IMR-90 (cell line): ENCODE measurements at regions not wholly inside any gene's neighbourhood (a gene's known extent, or its start where the extent isn't known, plus 50 kb on each side); places are given as distances from the start of the nearest gene placed in this dataset.

ENCODE experiments used
- ATAC-seq: fragments of 200-7000 bp; cut with Tn5 transposase; 2 replicates; pipeline ENCODE4 v1.9.1; 2020; ENCODE audit warnings: low read depth, mild to moderate bottlenecking, moderate library complexity
- BruUV-seq: library from RNA; stranded (reverse); fragments of 400-500 nt; replicated peaks from 2 replicates; lab custom pipeline; 2021; lab: Mats Ljungman, UMichigan
- CTCF ChIA-PET: fragments of 300-600 bp; formaldehyde crosslinking; extraction: SDS; loops from one replicate; lab custom pipeline; 2021; ENCODE audit warnings: antibody characterized with exemption; lab: Yijun Ruan, JAX
- POLR2A ChIA-PET: fragments of 300-600 bp; sonication (Branson Sonifier 250); formaldehyde crosslinking; loops from one replicate; lab custom pipeline; 2022; ENCODE audit warnings: antibody characterized with exemption; ENCODE audit not compliant: unreplicated experiment; lab: Charles Lee
- DNase-seq: peaks from one replicate; pipeline ENCODE4 v3.0.0; 2013
- H2AFZ ChIP-seq: replicated peaks from 2 replicates; pipeline ENCODE3; 2013; ENCODE audit warnings: low read length, mild to moderate bottlenecking; ENCODE audit not compliant: poor library complexity
- H2AK5ac ChIP-seq: 2 replicates; pipeline ENCODE4 v1.6.1; 2013; ENCODE audit warnings: low read depth, low read length, inconsistent platforms
- H2AK9ac ChIP-seq: replicated peaks from 2 replicates; pipeline ENCODE3; 2013; ENCODE audit warnings: mild to moderate bottlenecking, low read depth, low read length, moderate library complexity; ENCODE audit not compliant: poor library complexity
- H2BK120ac ChIP-seq: 2 replicates; pipeline ENCODE4 v1.6.1; 2013; ENCODE audit warnings: low read depth, low read length, inconsistent platforms
- H2BK15ac ChIP-seq: 3 replicates; pipeline ENCODE4 v1.6.1; 2013; ENCODE audit warnings: low read depth, low read length, inconsistent platforms
- H2BK20ac ChIP-seq: 2 replicates; pipeline ENCODE4 v1.6.1; 2013; ENCODE audit warnings: low read depth, mild to moderate bottlenecking, inconsistent platforms, low read length, moderate library complexity
- H2BK5ac ChIP-seq: 2 replicates; pipeline ENCODE4 v1.6.1; 2013; ENCODE audit warnings: mild to moderate bottlenecking, low read depth, low read length, inconsistent platforms; ENCODE audit not compliant: poor library complexity, severe bottlenecking
- H3K14ac ChIP-seq: replicated peaks from 2 replicates; pipeline ENCODE4 v1.6.1; 2013; ENCODE audit warnings: low read depth, low read length, inconsistent platforms
- H3K18ac ChIP-seq: 2 replicates; pipeline ENCODE4 v1.6.1; 2013; ENCODE audit warnings: low read depth, low read length, control low read depth
- H3K23ac ChIP-seq: 2 replicates; pipeline ENCODE4 v1.6.1; 2013; ENCODE audit warnings: low read depth, low read length, inconsistent platforms
- H3K27ac ChIP-seq: 2 replicates; pipeline ENCODE4 v1.5.1; 2013; ENCODE audit warnings: mild to moderate bottlenecking, control low read depth, low read length; ENCODE audit not compliant: insufficient read depth
- H3K27me3 ChIP-seq: 2 replicates; pipeline ENCODE4 v1.6.1; 2013; ENCODE audit warnings: low read length; ENCODE audit not compliant: control insufficient read depth, insufficient read depth
- H3K36me3 ChIP-seq: 2 replicates; pipeline ENCODE4 v1.6.1; 2013; ENCODE audit warnings: low read length, mixed read lengths; ENCODE audit not compliant: control insufficient read depth, insufficient read depth
- H3K4ac ChIP-seq: 2 replicates; pipeline ENCODE4 v1.6.1; 2013; ENCODE audit warnings: low read depth, low read length, inconsistent platforms
- H3K4me1 ChIP-seq: 2 replicates; pipeline ENCODE4 v1.6.1; 2013; ENCODE audit warnings: low read length, mixed read lengths; ENCODE audit not compliant: control insufficient read depth, insufficient read depth
- H3K4me2 ChIP-seq: 2 replicates; pipeline ENCODE4 v1.6.1; 2013; ENCODE audit warnings: low read depth, mild to moderate bottlenecking, control low read depth, low read length, moderate library complexity
- H3K4me3 ChIP-seq: 2 replicates; pipeline ENCODE4 v1.5.1; 2013; ENCODE audit warnings: low read depth, mild to moderate bottlenecking, control low read depth, low read length, moderate library complexity; ENCODE audit not compliant: insufficient read depth
- H3K56ac ChIP-seq: 2 replicates; pipeline ENCODE4 v1.6.1; 2013; ENCODE audit warnings: low read length, inconsistent platforms; ENCODE audit not compliant: insufficient read depth; ENCODE audit errors: extremely low read depth
- H3K79me1 ChIP-seq, 2 experiments: 2 replicates each; pipeline ENCODE4 v1.6.1; 2013; ENCODE audit warnings: low read length in 2 of 2, inconsistent platforms in 1 of 2, low read depth in 1 of 2
- H3K9ac ChIP-seq: 2 replicates; pipeline ENCODE4 v1.6.1; 2013; ENCODE audit warnings: low read depth, low read length, control low read depth
- H3K9me1 ChIP-seq: 2 replicates; pipeline ENCODE4 v1.6.1; 2013; ENCODE audit warnings: low read length, inconsistent platforms; ENCODE audit not compliant: insufficient read depth
- H3K9me3 ChIP-seq: 2 replicates; pipeline ENCODE4 v1.6.1; 2013; ENCODE audit warnings: low read length; ENCODE audit not compliant: control insufficient read depth, insufficient read depth
- H4K20me1 ChIP-seq: 2 replicates; pipeline ENCODE4 v1.6.1; 2013; ENCODE audit warnings: low read length, inconsistent platforms; ENCODE audit not compliant: insufficient read depth
- H4K5ac ChIP-seq: 2 replicates; pipeline ENCODE4 v1.6.1; 2013; ENCODE audit warnings: mild to moderate bottlenecking, low read depth, low read length, control low read depth
- H4K8ac ChIP-seq, 2 experiments: 2 replicates each; pipeline ENCODE4 v1.6.1; 2013; ENCODE audit warnings: low read depth in 2 of 2, low read length in 2 of 2, control low read depth in 1 of 2, inconsistent platforms in 1 of 2
- H4K91ac ChIP-seq: 2 replicates; pipeline ENCODE4 v1.6.1; 2013; ENCODE audit warnings: low read depth, low read length, inconsistent platforms; ENCODE audit not compliant: insufficient read depth
- MAFK ChIP-seq: IDR thresholded peaks from 2 replicates; pipeline ENCODE4 v1.6.1; 2012; ENCODE audit warnings: low read depth, low read length, improper control_type of control experiment
- MAZ ChIP-seq: IDR thresholded peaks from 2 replicates; pipeline ENCODE4 v1.6.1; 2012; ENCODE audit warnings: low read depth, mild to moderate bottlenecking, low read length, improper control_type of control experiment, moderate library complexity, borderline replicate concordance
- NFE2L2 ChIP-seq: fragments of 150-350 bp; IDR thresholded peaks from 2 replicates; pipeline ENCODE4 v1.6.1; 2016; ENCODE audit warnings: low read depth, mild to moderate bottlenecking, low read length
- RCOR1 ChIP-seq: IDR thresholded peaks from 2 replicates; pipeline ENCODE4 v1.6.1; 2012; ENCODE audit warnings: mild to moderate bottlenecking, low read length, improper control_type of control experiment; ENCODE audit not compliant: insufficient replicate concordance
- SMC3 ChIP-seq: fragments of 150-350 bp; IDR thresholded peaks from 2 replicates; pipeline ENCODE4 v1.6.1; 2016; ENCODE audit warnings: low read depth, mild to moderate bottlenecking, antibody characterized with exemption, low read length, moderate library complexity
- WGBS, 2 experiments: methylation state at CpG; one replicate each; pipeline versions ENCODE4 v1.1.5 to v1.1.7; 2013; ENCODE audit warnings: missing lambda C conversion rate in 2 of 2; ENCODE audit not compliant: insufficient read length in 1 of 2; ENCODE audit errors: extremely low coverage in 2 of 2; 5-methylcytosine and 5-hydroxymethylcytosine counted together
- dilution Hi-C: fragments of 300-500 bp; cut with HindIII; formaldehyde crosslinking; loops from one replicate; pipeline ENCODE4 v1.14.3; 2018; ENCODE audit warnings: low sequenced_read_pairs; ENCODE audit not compliant: unreplicated experiment
- in situ Hi-C: fragments of 300-500 bp; cut with MboI; formaldehyde crosslinking; loops from 3 replicates; pipeline ENCODE4 v1.14.3; 2019; ENCODE audit warnings: low sequenced_read_pairs, inconsistent platforms, mixed read lengths
- intact Hi-C: fragments of 100-400 bp; cut with micrococcal nuclease; formaldehyde crosslinking; loops from 2 replicates; pipeline ENCODE4 v1.10.0; 2022

DNA sequence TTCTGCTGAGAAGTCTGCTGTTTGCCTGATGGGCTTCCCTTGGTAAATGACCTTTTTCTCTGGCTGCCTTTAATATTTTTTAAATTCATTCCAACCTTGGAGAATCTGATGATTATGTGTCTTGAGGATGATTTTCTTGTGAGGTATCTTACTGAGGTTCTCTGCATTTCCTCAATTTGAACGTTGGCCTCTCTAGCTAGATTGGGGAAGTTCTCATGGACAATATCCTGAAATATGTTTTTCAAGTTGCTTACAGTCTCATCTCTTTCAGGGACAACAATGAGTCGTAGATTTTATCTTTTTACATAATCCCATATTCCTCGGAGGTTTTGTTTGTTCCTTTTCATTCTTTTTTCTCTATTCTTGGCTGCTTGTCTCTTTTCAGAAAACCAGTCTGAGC lies 208.4 kb downstream of the KIF20B start:
- no peak overlapping the region for H2BK5ac ChIP-seq
- no peak overlapping the region for H2AK5ac ChIP-seq
- no peak overlapping the region for H4K91ac ChIP-seq
- no peak overlapping the region for H3K56ac ChIP-seq
- no CpG with 5 or more reads among the region's 3 CpGs for WGBS, 2 experiments
- no peak overlapping the region for H3K4me3 ChIP-seq
- no peaks in the 10 kb centered on the region for H3K4me1 ChIP-seq
- no peak overlapping the region for H3K9ac ChIP-seq
- H3K36me3 ChIP-seq = no peaks in the 10 kb centered on the region
- intact Hi-C loops = no loop called here
- no peak overlapping the region for H2AK9ac ChIP-seq
- no peaks in the 10 kb centered on the region for H3K9me3 ChIP-seq
- no TSS peak for BruUV-seq
- in situ Hi-C loops = no loop called here
- no peak overlapping the region for H2BK15ac ChIP-seq
- DNase-seq (no peak), ATAC-seq (no peak)
- H3K4me2 ChIP-seq = no peak overlapping the region
- no peak overlapping the region for H2AFZ ChIP-seq
- H3K4ac ChIP-seq = no peak overlapping the region
- H4K8ac ChIP-seq = no peak overlapping the region
- H3K9me1 ChIP-seq = no peaks in the 10 kb centered on the region
- H2BK120ac ChIP-seq = no peak overlapping the region
- H3K27ac ChIP-seq = no peak overlapping the region
- no peak overlapping the region for H4K5ac ChIP-seq
- H3K79me1 ChIP-seq = no peaks in the 10 kb centered on the region
- no peak overlapping the region for H3K14ac ChIP-seq
- H4K20me1 ChIP-seq = no peaks in the 10 kb centered on the region
- no peaks in the 10 kb centered on the region for H3K27me3 ChIP-seq
- H3K23ac ChIP-seq = no peak overlapping the region
- dilution Hi-C loops = no loop called here
- ChIA-PET POLR2A (no interaction called here), CTCF (interaction anchor here (0.6 to 0.7 kb wide), 2 partner anchors 11 to 602 kb away, joined by 3 read pairs; no protein-coding TSS in a partner anchor)
- TF ChIP-seq MAZ (no peak), RCOR1 (no peak), SMC3 (no peak), MAFK (no peak), NFE2L2 (no peak)
- H2BK20ac ChIP-seq = no peak overlapping the region
- H3K18ac ChIP-seq = no peak overlapping the region
